HL-60 (cell line): ENCODE measurements at regions not wholly inside any gene's neighbourhood (a gene's known extent, or its start where the extent isn't known, plus 50 kb on each side); places are given as distances from the start of the nearest gene placed in this dataset.

Experiments used
- DNase-seq, 2 experiments: peaks; one replicate each; pipeline ENCODE4 v3.0.0-alpha.2; 2010 to 2020; ENCODE audit warnings: low read depth in 1 of 2, low spot score in 1 of 2
- H3K27ac ChIP-seq: fragments of 250-450 bp; sonication (Bioruptor Pico); replicated peaks from 2 replicates; pipeline ENCODE4 v1.5.1; 2020; ENCODE audit warnings: mild to moderate bottlenecking, moderate library complexity
- H3K27me3 ChIP-seq: fragments of 250-450 bp; sonication (Bioruptor Pico); 2 replicates; pipeline ENCODE4 v1.5.1; 2021; ENCODE audit warnings: mild to moderate bottlenecking, moderate library complexity; ENCODE audit not compliant: insufficient read depth, poor library complexity, severe bottlenecking
- H3K4me3 ChIP-seq: replicated peaks from 2 replicates; pipeline ENCODE4 v1.5.1; 2011; ENCODE audit warnings: mild to moderate bottlenecking, control low read depth, low read length; ENCODE audit not compliant: insufficient read depth
- GABPA ChIP-seq: IDR thresholded peaks from 2 replicates; pipeline ENCODE4 v1.6.1; 2012; ENCODE audit warnings: low read depth
- POLR2AphosphoS5 ChIP-seq: IDR thresholded peaks from 2 replicates; pipeline ENCODE4 v1.6.1; 2012; ENCODE audit warnings: low read depth
- SPI1 ChIP-seq: IDR thresholded peaks from 2 replicates; pipeline ENCODE4 v1.6.1; 2012; ENCODE audit warnings: low read depth, mild to moderate bottlenecking, borderline replicate concordance
- TF ChIP-seq, protein P1 (sequence below): IDR thresholded peaks from 2 replicates; pipeline ENCODE4 v1.6.1; 2012; ENCODE audit warnings: low read depth; ENCODE audit not compliant: insufficient replicate concordance
- TF ChIP-seq, protein P2 (sequence below): IDR thresholded peaks from one replicate; pipeline ENCODE4 v1.5.1; 2011; ENCODE audit warnings: low read length, control low read depth, inconsistent platforms; ENCODE audit not compliant: insufficient read depth

DNA sequence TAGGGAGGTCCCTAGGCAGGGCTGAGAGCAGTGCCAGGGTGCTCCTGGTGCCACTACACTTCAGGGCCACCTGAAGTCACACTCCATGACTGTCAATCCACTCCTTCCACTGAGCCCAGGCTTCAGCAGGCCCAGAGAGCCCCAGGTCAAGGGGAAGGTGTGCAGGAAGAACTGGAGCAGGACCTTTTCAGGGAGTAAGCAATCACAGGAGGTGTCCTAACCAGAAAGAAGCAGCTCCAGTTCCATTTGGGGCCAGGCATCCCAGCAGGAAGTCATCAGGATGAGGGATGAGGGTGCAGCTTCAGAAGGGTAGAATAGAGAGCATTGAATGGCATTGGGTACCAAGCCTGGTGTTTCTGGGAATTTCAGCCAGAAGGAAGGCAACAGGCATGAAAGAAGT, 556.5 kb downstream of the INSC start:
- H3K4me3 ChIP-seq, result no peak overlapping the region
- no peak for DNase-seq
- H3K27me3 ChIP-seq, result no peaks in the 10 kb centered on the region
- no peak overlapping the region for H3K27ac ChIP-seq
- TF ChIP-seq POLR2AphosphoS5 (no peak), GABPA (no peak), SPI1 (no peak)
- TF ChIP-seq, protein P1, sequence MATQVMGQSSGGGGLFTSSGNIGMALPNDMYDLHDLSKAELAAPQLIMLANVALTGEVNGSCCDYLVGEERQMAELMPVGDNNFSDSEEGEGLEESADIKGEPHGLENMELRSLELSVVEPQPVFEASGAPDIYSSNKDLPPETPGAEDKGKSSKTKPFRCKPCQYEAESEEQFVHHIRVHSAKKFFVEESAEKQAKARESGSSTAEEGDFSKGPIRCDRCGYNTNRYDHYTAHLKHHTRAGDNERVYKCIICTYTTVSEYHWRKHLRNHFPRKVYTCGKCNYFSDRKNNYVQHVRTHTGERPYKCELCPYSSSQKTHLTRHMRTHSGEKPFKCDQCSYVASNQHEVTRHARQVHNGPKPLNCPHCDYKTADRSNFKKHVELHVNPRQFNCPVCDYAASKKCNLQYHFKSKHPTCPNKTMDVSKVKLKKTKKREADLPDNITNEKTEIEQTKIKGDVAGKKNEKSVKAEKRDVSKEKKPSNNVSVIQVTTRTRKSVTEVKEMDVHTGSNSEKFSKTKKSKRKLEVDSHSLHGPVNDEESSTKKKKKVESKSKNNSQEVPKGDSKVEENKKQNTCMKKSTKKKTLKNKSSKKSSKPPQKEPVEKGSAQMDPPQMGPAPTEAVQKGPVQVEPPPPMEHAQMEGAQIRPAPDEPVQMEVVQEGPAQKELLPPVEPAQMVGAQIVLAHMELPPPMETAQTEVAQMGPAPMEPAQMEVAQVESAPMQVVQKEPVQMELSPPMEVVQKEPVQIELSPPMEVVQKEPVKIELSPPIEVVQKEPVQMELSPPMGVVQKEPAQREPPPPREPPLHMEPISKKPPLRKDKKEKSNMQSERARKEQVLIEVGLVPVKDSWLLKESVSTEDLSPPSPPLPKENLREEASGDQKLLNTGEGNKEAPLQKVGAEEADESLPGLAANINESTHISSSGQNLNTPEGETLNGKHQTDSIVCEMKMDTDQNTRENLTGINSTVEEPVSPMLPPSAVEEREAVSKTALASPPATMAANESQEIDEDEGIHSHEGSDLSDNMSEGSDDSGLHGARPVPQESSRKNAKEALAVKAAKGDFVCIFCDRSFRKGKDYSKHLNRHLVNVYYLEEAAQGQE, result no peak
- TF ChIP-seq, protein P2, sequence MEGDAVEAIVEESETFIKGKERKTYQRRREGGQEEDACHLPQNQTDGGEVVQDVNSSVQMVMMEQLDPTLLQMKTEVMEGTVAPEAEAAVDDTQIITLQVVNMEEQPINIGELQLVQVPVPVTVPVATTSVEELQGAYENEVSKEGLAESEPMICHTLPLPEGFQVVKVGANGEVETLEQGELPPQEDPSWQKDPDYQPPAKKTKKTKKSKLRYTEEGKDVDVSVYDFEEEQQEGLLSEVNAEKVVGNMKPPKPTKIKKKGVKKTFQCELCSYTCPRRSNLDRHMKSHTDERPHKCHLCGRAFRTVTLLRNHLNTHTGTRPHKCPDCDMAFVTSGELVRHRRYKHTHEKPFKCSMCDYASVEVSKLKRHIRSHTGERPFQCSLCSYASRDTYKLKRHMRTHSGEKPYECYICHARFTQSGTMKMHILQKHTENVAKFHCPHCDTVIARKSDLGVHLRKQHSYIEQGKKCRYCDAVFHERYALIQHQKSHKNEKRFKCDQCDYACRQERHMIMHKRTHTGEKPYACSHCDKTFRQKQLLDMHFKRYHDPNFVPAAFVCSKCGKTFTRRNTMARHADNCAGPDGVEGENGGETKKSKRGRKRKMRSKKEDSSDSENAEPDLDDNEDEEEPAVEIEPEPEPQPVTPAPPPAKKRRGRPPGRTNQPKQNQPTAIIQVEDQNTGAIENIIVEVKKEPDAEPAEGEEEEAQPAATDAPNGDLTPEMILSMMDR, result no peak

DNA sequence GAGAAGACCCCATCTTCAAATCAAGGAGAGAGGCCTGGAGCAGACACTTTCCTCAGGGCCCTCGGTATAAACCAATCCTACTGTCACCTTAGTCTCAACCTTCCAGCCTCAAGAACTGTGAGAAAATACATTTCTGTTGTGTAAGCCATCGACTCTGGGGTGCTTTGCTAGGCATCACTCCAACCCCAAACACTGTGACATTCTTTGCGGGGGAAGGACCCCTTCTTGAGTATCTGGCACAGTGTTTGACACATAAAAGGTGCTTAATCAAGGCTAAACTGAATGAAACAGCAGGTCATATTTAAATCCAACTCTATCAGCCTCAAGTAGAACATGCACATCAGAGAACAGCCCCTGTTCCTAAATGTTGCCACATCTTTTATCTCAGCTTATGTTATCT, 558.1 kb downstream of the INSC start:
- Histone ChIP-seq H3K4me3 (no peak overlapping the region), H3K27ac (no peak overlapping the region), H3K27me3 (no peaks in the 10 kb centered on the region)
- DNase-seq, result no peak
- TF ChIP-seq, protein P2, result no peak
- TF ChIP-seq, protein P1, result no peak
- no peak for TF ChIP-seq POLR2AphosphoS5
- TF ChIP-seq GABPA, result no peak
- TF ChIP-seq SPI1, result no peak

DNA sequence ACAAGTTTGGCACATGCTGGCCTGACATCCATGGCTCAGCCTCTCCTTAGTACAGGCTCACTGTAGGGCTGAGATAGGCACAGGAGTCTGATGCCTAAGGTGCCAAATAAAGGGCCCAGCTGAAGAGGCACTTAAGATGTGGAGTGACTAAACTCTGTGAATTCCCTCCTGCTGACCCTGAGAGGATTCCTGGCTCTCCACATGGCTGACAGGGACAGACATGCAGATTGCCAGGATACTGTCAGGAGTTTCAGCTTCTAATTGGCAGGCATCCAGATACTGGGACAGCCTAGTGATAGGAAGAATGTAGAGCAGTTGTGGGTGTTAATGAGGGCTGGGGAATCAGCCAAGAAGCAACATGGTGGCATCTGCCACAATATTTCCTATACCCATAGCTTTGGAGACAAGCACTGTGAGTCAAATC, 558.7 kb downstream of the INSC start:
- H3K4me3 ChIP-seq, result no peak overlapping the region
- TF ChIP-seq, protein P1, result no peak
- TF ChIP-seq, protein P2, result no peak
- H3K27ac ChIP-seq, result no peak overlapping the region
- no peak for DNase-seq
- H3K27me3 ChIP-seq, result no peaks in the 10 kb centered on the region
